Gastroesophageal sphincter (tissue), 3 donors: ENCODE measurements at regions not wholly inside any gene's neighbourhood (a gene's known extent, or its start where the extent isn't known, plus 50 kb on each side); places are given as distances from the start of the nearest gene placed in this dataset.

Experiments used
- CTCF ChIP-seq, 4 experiments: fragments of 200-600 bp in 2 of 4; fragments of 450-650 bp in 2 of 4; sonication (generic) in 1 of 4; IDR thresholded peaks; one replicate each; pipeline ENCODE4 v1.5.1; 2017 to 2019; ENCODE audit warnings: antibody characterized with exemption in 4 of 4, mild to moderate bottlenecking in 2 of 4, moderate library complexity in 2 of 4
- POLR2AphosphoS5 ChIP-seq: sonication (generic); formaldehyde crosslinking; IDR thresholded peaks from one replicate; pipeline ENCODE4 v1.6.1; 2017; ENCODE audit warnings: antibody characterized with exemption

GRCh38 chr6:131470534-131470933 is 102.5 kb upstream of the ARG1 start:
- no peak for TF ChIP-seq CTCF (IDR thresholded peaks at IDR 0.05)
- no peak for TF ChIP-seq POLR2AphosphoS5
